Gastroesophageal sphincter (tissue), 4 donors: ENCODE measurements at regions not wholly inside any gene's neighbourhood (a gene's known extent, or its start where the extent isn't known, plus 50 kb on each side); places are given as distances from the start of the nearest gene placed in this dataset.

Experiments
- ATAC-seq: fragments of 150-250 bp; one replicate; pipeline ENCODE4 v1.9.1; 2016; ENCODE audit warnings: mild to moderate bottlenecking, moderate library complexity
- H3K27ac ChIP-seq, 4 donors: fragments of 200-600 bp; sonication (generic) in 3 of 4; 1 replicate in 3 of 4; 2 replicates in 1 of 4; pipeline ENCODE4 v1.5.1; 2016 to 2019
- H3K27me3 ChIP-seq: fragments of 200-600 bp; sonication (generic); one replicate; pipeline ENCODE4 v1.5.1; 2019
- H3K36me3 ChIP-seq, 2 donors: fragments of 200-600 bp; sonication (generic); one replicate each; pipeline ENCODE4 v1.5.1; 2019; ENCODE audit warnings: control low read depth in 1 of 2
- H3K4me1 ChIP-seq, 3 donors: fragments of 200-600 bp; sonication (generic); 1 replicate in 2 of 3; 2 replicates in 1 of 3; pipeline ENCODE4 v1.5.1; 2016 to 2019; ENCODE audit warnings: control low read depth in 2 of 3
- H3K4me3 ChIP-seq, 2 donors: fragments of 200-600 bp; sonication (generic); one replicate each; pipeline ENCODE4 v1.5.1; 2019; ENCODE audit warnings: mild to moderate bottlenecking in 1 of 2, moderate library complexity in 1 of 2
- H3K9me3 ChIP-seq, 3 donors: fragments of 200-600 bp; sonication (generic); one replicate each; pipeline ENCODE4 v1.5.1; 2017 to 2019; ENCODE audit warnings: control low read depth in 2 of 3
- CTCF ChIP-seq, 4 experiments: fragments of 200-600 bp in 2 of 4; fragments of 450-650 bp in 2 of 4; sonication (generic) in 1 of 4; IDR thresholded peaks; one replicate each; pipeline ENCODE4 v1.5.1; 2017 to 2019; ENCODE audit warnings: antibody characterized with exemption in 4 of 4, mild to moderate bottlenecking in 2 of 4, moderate library complexity in 2 of 4
- EP300 ChIP-seq: sonication (generic); formaldehyde crosslinking; IDR thresholded peaks from one replicate; pipeline ENCODE4 v1.6.1; 2017; ENCODE audit warnings: antibody characterized with exemption, mild to moderate bottlenecking
- POLR2A ChIP-seq, 2 donors: fragments of 450-650 bp; IDR thresholded peaks; one replicate each; pipeline ENCODE4 v1.6.1; 2017; ENCODE audit warnings: antibody characterized with exemption in 2 of 2, mild to moderate bottlenecking in 2 of 2, moderate library complexity in 1 of 2
- POLR2AphosphoS5 ChIP-seq: sonication (generic); formaldehyde crosslinking; IDR thresholded peaks from one replicate; pipeline ENCODE4 v1.6.1; 2017; ENCODE audit warnings: antibody characterized with exemption
- WGBS, 2 donors: methylation state at CpG; one replicate each; pipeline ENCODE4 v1.1.5; 2018; ENCODE audit warnings: low coverage in 1 of 2; 5-methylcytosine and 5-hydroxymethylcytosine counted together

- no CpG with 5 or more reads among the region's 1 CpG for WGBS, 2 donors
- Histone ChIP-seq H3K4me1 (no peaks in the 10 kb centered on the region), H3K27me3 (peaks cover 5% of the 10 kb centered on the region)
Observed at GRCh38 chr16:9438991-9439390, 347.5 kb downstream of the HAPSTR1 start.

DNA sequence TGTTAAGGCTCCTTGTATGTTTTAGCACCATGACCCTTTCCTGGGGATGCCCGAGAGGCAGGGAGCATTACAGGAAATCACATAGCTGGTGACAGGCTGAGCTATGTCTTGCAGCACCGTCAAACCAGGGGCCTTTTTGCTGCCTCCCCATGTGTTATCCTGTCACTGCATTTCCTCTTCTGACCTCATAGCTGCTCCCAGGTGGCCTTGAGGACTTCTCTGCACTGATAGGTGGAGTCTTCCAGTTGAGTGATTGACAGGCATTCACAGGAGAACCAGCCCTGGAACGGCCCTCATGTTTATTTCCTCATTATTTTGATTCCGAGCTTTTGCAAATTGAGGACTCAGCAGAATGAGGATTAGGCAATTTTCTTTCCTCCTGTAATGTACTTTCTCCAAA lies 349.6 kb downstream of the HAPSTR1 start:
- no peaks in the 10 kb centered on the region for H3K9me3 ChIP-seq
- 28 to 38% methylated on average over 3 to 4 of the region's 4 CpGs for WGBS, 2 donors
- H3K27ac ChIP-seq, result no peak overlapping the region
- ATAC-seq, result no peak
- H3K36me3 ChIP-seq, result no peaks in the 10 kb centered on the region
- no peak overlapping the region for H3K4me3 ChIP-seq
- H3K4me1 ChIP-seq, result no peaks in the 10 kb centered on the region
- no peak for TF ChIP-seq POLR2A (IDR thresholded peaks at IDR 0.05)
- TF ChIP-seq POLR2AphosphoS5, result no peak
- no peak for TF ChIP-seq EP300
- TF ChIP-seq CTCF (IDR thresholded peaks at IDR 0.05), result no peak
- peaks cover 5% of the 10 kb centered on the region for H3K27me3 ChIP-seq

More at GRCh38 chr16:9438991-9439390, 347.5 kb downstream of the HAPSTR1 start:
- TF ChIP-seq EP300, result no peak
- H3K9me3 ChIP-seq, result no peaks in the 10 kb centered on the region
- H3K36me3 ChIP-seq, result no peaks in the 10 kb centered on the region
- ATAC-seq, result no peak
- no peak overlapping the region for H3K4me3 ChIP-seq
- H3K27ac ChIP-seq, result no peak overlapping the region

- H3K27ac ChIP-seq, result no peak overlapping the region
- TF ChIP-seq POLR2A (IDR thresholded peaks at IDR 0.05), result no peak
- TF ChIP-seq POLR2AphosphoS5, result no peak
- no peak for TF ChIP-seq CTCF (IDR thresholded peaks at IDR 0.05)
- no peak for TF ChIP-seq EP300
- 76% methylated on average over 3 of the region's 3 CpGs; no CpG with 5 or more reads in 1 of the 2 donors for WGBS, 2 donors
- H3K4me3 ChIP-seq, result no peak overlapping the region
- H3K9me3 ChIP-seq, result no peaks in the 10 kb centered on the region
- no peak for ATAC-seq
- H3K4me1 ChIP-seq, result peaks cover 0 to 12% (median 0%) of the 10 kb centered on the region in 3 donors
- peaks cover 5% of the 10 kb centered on the region for H3K27me3 ChIP-seq
- H3K36me3 ChIP-seq, result no peaks in the 10 kb centered on the region
Observed at GRCh38 chr16:9443864-9444263, 352.4 kb downstream of the HAPSTR1 start.

- no peak overlapping the region for H3K27ac ChIP-seq
- peaks cover 0 to 9% (median 0%) of the 10 kb centered on the region in 3 donors for H3K9me3 ChIP-seq
- no peak overlapping the region for H3K4me3 ChIP-seq
- no peaks in the 10 kb centered on the region for H3K36me3 ChIP-seq
- no peak for ATAC-seq
- H3K27me3 ChIP-seq, result peaks cover 5% of the 10 kb centered on the region
- H3K4me1 ChIP-seq, result peaks cover 0 to 12% (median 0%) of the 10 kb centered on the region in 3 donors
- no peak for TF ChIP-seq POLR2A (IDR thresholded peaks at IDR 0.05)
- TF ChIP-seq EP300, result no peak
- no peak for TF ChIP-seq POLR2AphosphoS5
- TF ChIP-seq CTCF (IDR thresholded peaks at IDR 0.05), result no peak
- WGBS, 2 donors, result 50% methylated on average over 1 to 3 of the region's 6 CpGs
Observed at GRCh38 chr16:9446471-9447194, 355.2 kb downstream of the HAPSTR1 start.

GRCh38 chr16:9447195-9447551 lies 355.7 kb downstream of the HAPSTR1 start:
- no peak for ATAC-seq

More at GRCh38 chr16:9447195-9447551, 355.7 kb downstream of the HAPSTR1 start:
- H3K4me3 ChIP-seq, result no peak overlapping the region
- 0 to 15% methylated on average over 1 to 2 of the region's 2 CpGs for WGBS, 2 donors
- TF ChIP-seq EP300, result no peak
- TF ChIP-seq POLR2AphosphoS5, result no peak
- no peak for TF ChIP-seq CTCF (IDR thresholded peaks at IDR 0.05)
- no peak for TF ChIP-seq POLR2A (IDR thresholded peaks at IDR 0.05)
- H3K9me3 ChIP-seq, result peaks cover 0 to 9% (median 0%) of the 10 kb centered on the region in 3 donors
- no peaks in the 10 kb centered on the region for H3K36me3 ChIP-seq
- peaks cover 5% of the 10 kb centered on the region for H3K27me3 ChIP-seq
- peaks cover 0 to 12% (median 0%) of the 10 kb centered on the region in 3 donors for H3K4me1 ChIP-seq
- no peak overlapping the region for H3K27ac ChIP-seq
